HG02981 (cell line): ENCODE measurements at regions not wholly inside any gene's neighbourhood (a gene's known extent, or its start where the extent isn't known, plus 50 kb on each side); places are given as distances from the start of the nearest gene placed in this dataset.
"Not testable (repeated sequence)": the region's sequence is repeated elsewhere in the genome, so short reads cannot be mapped to it uniquely, and the experiment has no call there.

Source experiments
- ATAC-seq: cut with Tn5 transposase; IDR thresholded peaks from one replicate; pipeline ENCODE4 v1.9.1; 2021; ENCODE audit warnings: mild to moderate bottlenecking, moderate library complexity; ENCODE audit not compliant: unreplicated experiment

DNA sequence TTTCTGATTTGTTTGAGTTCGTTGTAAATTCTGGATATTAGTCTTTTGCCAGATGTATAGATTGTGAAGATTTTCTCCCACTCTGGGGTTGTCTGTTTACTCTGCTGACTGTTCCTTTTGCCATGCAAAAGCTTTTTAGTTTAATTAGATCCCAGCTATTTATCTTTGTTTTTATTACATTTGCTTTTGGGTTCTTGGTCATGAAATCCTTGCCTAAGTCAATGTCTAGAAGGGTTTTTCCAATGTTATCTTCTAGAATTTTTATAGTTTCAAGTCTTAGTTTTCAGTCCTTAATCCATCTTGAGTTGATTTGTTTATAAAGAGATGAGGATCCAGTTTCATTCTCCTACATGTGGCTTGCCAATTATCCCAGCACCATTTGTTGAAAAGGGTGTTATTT lies 68.7 kb upstream of the ZPLD1 start:
- ATAC-seq: not testable (repeated sequence)

DNA sequence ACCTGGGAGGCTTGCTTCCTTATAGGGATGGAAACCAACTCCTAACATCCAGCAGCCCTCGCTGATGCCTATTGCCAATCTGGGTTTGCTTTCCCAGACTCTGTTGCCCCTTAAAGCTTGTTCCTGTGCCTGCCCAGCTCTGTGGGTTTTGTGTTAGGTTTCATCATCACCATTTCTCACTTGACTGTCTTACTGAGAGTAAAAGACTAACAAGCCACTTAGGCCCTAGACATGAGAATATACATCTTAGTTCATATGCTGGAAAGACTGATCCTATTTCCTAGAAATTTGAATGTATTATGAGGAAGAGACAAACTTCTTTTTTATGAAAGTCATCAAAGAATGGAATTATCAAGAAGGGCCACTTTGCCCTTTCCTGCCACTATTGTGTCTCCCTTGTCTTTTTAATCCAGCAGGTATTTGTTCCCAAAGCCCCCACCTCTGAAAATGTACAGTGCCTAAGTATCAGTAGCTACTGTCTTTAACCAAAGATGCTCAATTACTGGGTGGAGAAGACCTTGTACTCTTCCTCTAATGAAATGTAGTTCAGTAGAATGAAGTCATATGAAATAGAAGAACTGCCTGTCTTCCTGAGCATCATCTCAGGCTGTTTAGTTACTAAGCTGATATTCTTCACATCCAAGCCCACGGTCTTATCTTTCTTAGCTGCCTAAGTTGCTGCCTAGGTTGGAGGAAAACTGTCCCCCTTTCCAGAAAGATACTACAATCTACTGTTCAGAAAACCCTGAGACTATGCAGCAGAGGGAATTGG lies 59.8 kb upstream of the ZPLD1 start:
- ATAC-seq: no peak

DNA sequence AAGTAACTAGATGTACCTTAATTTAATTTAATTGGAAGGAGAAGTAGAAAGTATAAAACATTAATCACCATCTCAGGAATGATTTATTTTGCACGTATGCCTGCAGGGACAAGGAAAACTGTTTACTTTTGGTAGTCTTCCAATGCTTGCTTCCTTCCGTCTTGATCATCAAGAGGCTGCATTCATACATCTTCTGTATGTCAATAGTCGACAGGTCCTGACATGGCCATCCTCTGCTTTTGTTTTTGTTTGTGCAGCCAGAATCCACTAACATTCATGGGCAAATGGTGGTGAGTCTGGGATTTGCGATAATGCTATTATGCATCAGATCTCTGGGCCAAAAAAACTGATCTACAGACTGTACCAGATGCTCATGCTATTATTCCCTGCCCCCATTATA lies 56.6 kb upstream of the ZPLD1 start:
- no peak for ATAC-seq

DNA sequence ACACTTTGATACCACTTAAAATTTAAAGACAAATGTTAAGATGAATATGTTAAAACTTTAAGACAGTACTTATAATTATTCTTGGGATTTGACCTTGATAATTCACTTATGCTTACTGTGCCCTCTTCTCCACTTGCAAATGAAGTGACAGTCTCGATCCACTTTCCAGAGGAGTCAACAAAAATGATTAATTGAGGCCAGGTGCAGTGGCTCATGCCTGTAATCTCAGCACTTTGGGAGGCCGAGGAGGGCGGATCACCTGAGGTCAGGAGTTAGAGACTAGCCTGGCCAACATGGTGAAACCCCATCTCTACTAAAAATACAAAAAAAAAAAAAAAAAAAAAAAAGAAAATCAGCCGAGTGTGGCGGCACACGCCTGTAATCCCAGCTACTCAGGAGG lies 52.6 kb upstream of the ZPLD1 start:
- ATAC-seq: not testable (repeated sequence)
